ENCODE measurements at regions not wholly inside any gene's neighbourhood (a gene's known extent, or its start where the extent isn't known, plus 50 kb on each side); places are given as distances from the start of the nearest gene placed in this dataset.

GRCh38 chr4:28211676-28212470 lies 1351.2 kb downstream of the STIM2 start:
- H4K20me1 ChIP-seq (ENCODE audit: insufficient read depth): no peaks in the 10 kb centered on the region
- H2AFZ ChIP-seq (ENCODE audit: low read depth): peak overlapping the region; percentile 43; the same call in 1 of the 2 replicates
- H3K4me3 ChIP-seq (ENCODE audit: low read depth in 2 of 2, low read length in 1 of 2): no peak overlapping the region
- H3K9me2 ChIP-seq: no peaks in the 10 kb centered on the region
- no peaks in the 10 kb centered on the region for H3K36me3 ChIP-seq (replicated peaks in 1 of 2; ENCODE audit: control insufficient read depth in 1 of 2, insufficient read depth in 2 of 2, low read length in 1 of 2)
- peaks cover 7% of the 10 kb centered on the region for H3F3A ChIP-seq (replicated peaks; ENCODE audit: insufficient read depth)
- H3K9ac ChIP-seq: no peak overlapping the region
- ChIA-PET POLR2A (no interaction called here), CTCF (no interaction called here)
- no peaks in the 10 kb centered on the region; the same call in 1 of the 2 replicates for H3K9me3 ChIP-seq
- DNase-seq: no peak
- H3K4me1 ChIP-seq (ENCODE audit: control insufficient read depth in 1 of 2, insufficient read depth in 2 of 2, low read depth in 1 of 2, low read length in 1 of 2): peaks cover 0 to 3% of the 10 kb centered on the region in 2 experiments; a peak in 1 of 4 replicates
- peak overlapping the region; percentile 19 to 34; a peak in 2 of 4 replicates for H3K27ac ChIP-seq (ENCODE audit: low read depth in 2 of 2, low read length in 1 of 2)
- WGBS (ENCODE audit: low lambda C conversion rate): 2% methylated on average over 2 of the region's 2 CpGs
- TF ChIP-seq IRF3 (IDR thresholded peaks at IDR 0.05; ENCODE audit: low read depth, low read length): no peak
- TF ChIP-seq MXI1 (IDR thresholded peaks at IDR 0.05; ENCODE audit: low read depth, low read length): no peak
- no peak for TF ChIP-seq TEAD4 (IDR thresholded peaks at IDR 0.05; ENCODE audit: borderline replicate concordance, insufficient read depth)
- no peak for TF ChIP-seq NRF1 (IDR thresholded peaks at IDR 0.05; ENCODE audit: low read depth, low read length)
- no peak for TF ChIP-seq ELF1 (IDR thresholded peaks at IDR 0.05)
- no peak overlapping the region for H3K4me2 ChIP-seq
- H3K79me2 ChIP-seq (ENCODE audit: insufficient read depth): no peaks in the 10 kb centered on the region
- no peaks in the 10 kb centered on the region for H3K27me3 ChIP-seq (ENCODE audit: insufficient read depth)

GRCh38 chr4:28221536-28221935 lies 1360.9 kb downstream of the STIM2 start:
- H3K4me3 ChIP-seq (ENCODE audit: low read depth in 2 of 2, low read length in 1 of 2): no peak overlapping the region
- H3F3A ChIP-seq (replicated peaks; ENCODE audit: insufficient read depth): no peaks in the 10 kb centered on the region
- CTCF ChIA-PET: no interaction called here

More at GRCh38 chr4:28221536-28221935, 1360.9 kb downstream of the STIM2 start:
- H3K4me1 ChIP-seq (ENCODE audit: control insufficient read depth in 1 of 2, insufficient read depth in 2 of 2, low read depth in 1 of 2, low read length in 1 of 2): peaks cover 0 to 4% of the 10 kb centered on the region in 2 experiments; a peak in 1 of 4 replicates
- H3K9ac ChIP-seq: no peak overlapping the region
- H3K9me2 ChIP-seq: no peaks in the 10 kb centered on the region
- H3K4me2 ChIP-seq: no peak overlapping the region
- 5% methylated on average over 1 of the region's 1 CpG for WGBS (ENCODE audit: low lambda C conversion rate)
- no peaks in the 10 kb centered on the region for H4K20me1 ChIP-seq (ENCODE audit: insufficient read depth)
- H3K27ac ChIP-seq (ENCODE audit: low read depth in 2 of 2, low read length in 1 of 2): no peak overlapping the region
- H3K36me3 ChIP-seq (replicated peaks in 1 of 2; ENCODE audit: control insufficient read depth in 1 of 2, insufficient read depth in 2 of 2, low read length in 1 of 2): no peaks in the 10 kb centered on the region
- DNase-seq: no peak
- H3K79me2 ChIP-seq (ENCODE audit: insufficient read depth): no peaks in the 10 kb centered on the region
- TF ChIP-seq RCOR1 (IDR thresholded peaks at IDR 0.05; ENCODE audit: low read length): no peak
- TF ChIP-seq SIN3A (IDR thresholded peaks at IDR 0.05; ENCODE audit: borderline replicate concordance, low read depth, low read length): no peak
- no peak for TF ChIP-seq FOXJ3 (CRISPR knock-in tag; IDR thresholded peaks at IDR 0.05)
- TF ChIP-seq JUND (IDR thresholded peaks at IDR 0.05): no peak
- TF ChIP-seq EZH2phosphoT487 (IDR thresholded peaks at IDR 0.05; ENCODE audit: borderline replicate concordance, low read depth): no peak
- TF ChIP-seq NFIC (IDR thresholded peaks at IDR 0.05; ENCODE audit: borderline replicate concordance): no peak
- no peak for TF ChIP-seq GABPA (IDR thresholded peaks at IDR 0.05; ENCODE audit: low read depth)
- no peak for TF ChIP-seq CTCF (IDR thresholded peaks at IDR 0.05)
- no peak for TF ChIP-seq FOSL2 (IDR thresholded peaks at IDR 0.05; ENCODE audit: borderline replicate concordance, low read depth)
- no peaks in the 10 kb centered on the region for H3K27me3 ChIP-seq (ENCODE audit: insufficient read depth)
- POLR2A ChIA-PET: no interaction called here
- no peaks in the 10 kb centered on the region for H3K9me3 ChIP-seq
- no peak overlapping the region; the same call in 1 of the 2 replicates for H2AFZ ChIP-seq (ENCODE audit: low read depth)

Measured in SK-N-SH (cell line).